ENCODE measurements at regions not wholly inside any gene's neighbourhood (a gene's known extent, or its start where the extent isn't known, plus 50 kb on each side); places are given as distances from the start of the nearest gene placed in this dataset.

GRCh38 chr12:72100854-72101253 is 162.2 kb downstream of the TPH2 start:
- no peaks in the 10 kb centered on the region for H3K4me1 ChIP-seq
- H3K27me3 ChIP-seq: no peaks in the 10 kb centered on the region
- WGBS (ENCODE audit: insufficient coverage, low coverage, low lambda C conversion rate, missing lambda C conversion rate): 52% methylated on average over 2 of the region's 2 CpGs
- no peaks in the 10 kb centered on the region for H3K9me3 ChIP-seq
- ATAC-seq (no peak), DNase-seq (no peak)
- no peak overlapping the region for H3K27ac ChIP-seq
- H3K4me3 ChIP-seq: no peak overlapping the region
- TF ChIP-seq POLR2A (IDR thresholded peaks at IDR 0.05): no peak
- TF ChIP-seq CTCF (IDR thresholded peaks at IDR 0.05): no peak
- intact Hi-C loops (cut with DNase I): no loop called here
- no peaks in the 10 kb centered on the region for H3K36me3 ChIP-seq

GRCh38 chr12:72102150-72102549 is 163.5 kb downstream of the TPH2 start:
- no peak overlapping the region for H3K27ac ChIP-seq
- 46% methylated on average over 3 of the region's 3 CpGs for WGBS (ENCODE audit: insufficient coverage, low coverage, low lambda C conversion rate, missing lambda C conversion rate)
- H3K9me3 ChIP-seq: no peaks in the 10 kb centered on the region
- intact Hi-C loops (cut with DNase I): no loop called here
- H3K36me3 ChIP-seq: no peaks in the 10 kb centered on the region
- H3K4me1 ChIP-seq: no peaks in the 10 kb centered on the region
- H3K4me3 ChIP-seq: no peak overlapping the region
- TF ChIP-seq CTCF (IDR thresholded peaks at IDR 0.05) (no peak), POLR2A (IDR thresholded peaks at IDR 0.05) (no peak)
- DNase-seq: no peak
- no peak for ATAC-seq
- H3K27me3 ChIP-seq: no peaks in the 10 kb centered on the region

- DNase-seq (no peak), ATAC-seq (no peak)
- TF ChIP-seq CTCF (IDR thresholded peaks at IDR 0.05) (no peak), POLR2A (IDR thresholded peaks at IDR 0.05) (no peak)
- Histone ChIP-seq H3K36me3 (no peaks in the 10 kb centered on the region), H3K9me3 (no peaks in the 10 kb centered on the region), H3K27me3 (no peaks in the 10 kb centered on the region), H3K4me3 (no peak overlapping the region), H3K27ac (no peak overlapping the region), H3K4me1 (no peaks in the 10 kb centered on the region)
- intact Hi-C loops (cut with DNase I): no loop called here
These were observed 166.3 kb upstream of the TRHDE start for GRCh38 chr12:72105849-72106248.

- 50% methylated on average over 5 of the region's 5 CpGs for WGBS (ENCODE audit: insufficient coverage, low coverage, low lambda C conversion rate, missing lambda C conversion rate)
- intact Hi-C loops (cut with DNase I): no loop called here
- TF ChIP-seq CTCF (IDR thresholded peaks at IDR 0.05): no peak
- TF ChIP-seq POLR2A (IDR thresholded peaks at IDR 0.05): no peak
- Histone ChIP-seq H3K27me3 (no peaks in the 10 kb centered on the region), H3K27ac (no peak overlapping the region), H3K4me1 (no peaks in the 10 kb centered on the region), H3K9me3 (no peaks in the 10 kb centered on the region), H3K36me3 (no peaks in the 10 kb centered on the region), H3K4me3 (no peak overlapping the region)
- no peak for ATAC-seq
- no peak for DNase-seq
These were observed 161.1 kb upstream of the TRHDE start for GRCh38 chr12:72110937-72111650.

GRCh38 chr12:72111706-72112105 is 160.5 kb upstream of the TRHDE start:
- intact Hi-C loops (cut with DNase I): no loop called here
- TF ChIP-seq POLR2A (IDR thresholded peaks at IDR 0.05) (no peak), CTCF (IDR thresholded peaks at IDR 0.05) (no peak)
- no peak for ATAC-seq
- H3K36me3 ChIP-seq: no peaks in the 10 kb centered on the region
- DNase-seq: no peak
- H3K4me3 ChIP-seq: no peak overlapping the region
- no peaks in the 10 kb centered on the region for H3K4me1 ChIP-seq
- WGBS (ENCODE audit: insufficient coverage, low coverage, low lambda C conversion rate, missing lambda C conversion rate): 58% methylated on average over 3 of the region's 3 CpGs
- H3K9me3 ChIP-seq: no peaks in the 10 kb centered on the region
- no peak overlapping the region for H3K27ac ChIP-seq
- no peaks in the 10 kb centered on the region for H3K27me3 ChIP-seq
